HG02571 (cell line): ENCODE measurements at regions not wholly inside any gene's neighbourhood (a gene's known extent, or its start where the extent isn't known, plus 50 kb on each side); places are given as distances from the start of the nearest gene placed in this dataset.

Source experiments
- ATAC-seq: cut with Tn5 transposase; IDR thresholded peaks from one replicate; pipeline ENCODE4 v1.9.1; 2021; ENCODE audit warnings: mild to moderate bottlenecking, moderate library complexity; ENCODE audit not compliant: unreplicated experiment

DNA sequence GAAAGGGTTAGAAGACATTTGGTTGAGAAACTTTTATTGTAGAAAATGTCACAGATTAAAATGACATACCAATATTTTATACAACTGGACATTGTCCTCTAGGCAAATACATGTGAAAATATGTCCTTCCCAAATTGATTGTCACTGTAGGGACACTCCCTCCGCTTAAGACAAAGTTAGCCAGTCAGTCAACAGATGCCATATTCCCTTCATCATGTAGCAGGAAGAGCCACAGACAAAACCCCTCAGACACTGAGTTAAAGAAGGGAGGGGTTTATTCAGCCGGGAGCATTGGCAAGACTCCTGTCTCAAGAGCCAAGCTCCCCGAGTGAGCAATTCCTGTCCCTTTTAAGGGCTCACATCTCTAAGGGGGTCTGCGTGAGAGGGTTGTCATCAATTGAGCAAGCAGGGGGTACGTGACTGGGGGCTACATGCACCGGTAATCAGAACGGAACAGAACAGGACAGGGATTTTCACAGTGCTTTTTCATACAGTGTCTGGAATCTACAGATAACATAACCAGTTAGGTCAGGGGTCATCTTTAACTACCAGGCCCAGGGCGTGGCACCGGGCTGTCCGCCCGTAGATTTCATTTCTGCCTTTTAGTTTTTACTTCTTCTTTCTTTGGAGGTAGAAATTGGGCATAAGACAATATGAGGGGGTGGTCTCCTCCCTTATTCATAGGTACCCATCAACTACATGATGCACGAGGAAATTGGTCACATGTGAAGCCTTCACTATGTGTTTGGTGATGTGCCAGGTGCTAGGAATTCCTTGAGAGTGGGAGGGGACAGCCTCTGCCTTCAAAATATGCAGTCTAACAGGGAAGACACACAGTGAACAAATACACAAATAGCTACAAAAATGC lies 155.7 kb upstream of the CDYL start:
- ATAC-seq, result no peak

DNA sequence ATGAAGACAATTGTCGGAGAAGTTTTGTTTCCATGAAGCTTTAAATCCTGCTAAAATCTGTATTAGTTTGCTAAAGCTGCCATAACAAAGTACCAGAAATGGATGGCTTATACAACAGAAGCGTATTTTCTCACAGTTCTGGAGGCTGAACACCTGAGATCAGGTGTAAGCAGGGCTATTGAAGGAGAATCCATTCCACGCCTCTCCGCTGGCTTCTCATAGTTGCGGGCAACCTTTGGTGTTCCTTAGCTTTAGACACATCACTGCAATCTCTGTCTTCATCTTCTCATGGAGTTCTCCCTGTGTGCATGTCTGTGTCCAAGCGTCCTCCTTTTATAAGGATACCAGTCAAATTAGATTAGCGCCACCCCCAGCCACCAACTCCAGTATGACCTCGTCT lies 159.9 kb upstream of the CDYL start:
- no peak for ATAC-seq

DNA sequence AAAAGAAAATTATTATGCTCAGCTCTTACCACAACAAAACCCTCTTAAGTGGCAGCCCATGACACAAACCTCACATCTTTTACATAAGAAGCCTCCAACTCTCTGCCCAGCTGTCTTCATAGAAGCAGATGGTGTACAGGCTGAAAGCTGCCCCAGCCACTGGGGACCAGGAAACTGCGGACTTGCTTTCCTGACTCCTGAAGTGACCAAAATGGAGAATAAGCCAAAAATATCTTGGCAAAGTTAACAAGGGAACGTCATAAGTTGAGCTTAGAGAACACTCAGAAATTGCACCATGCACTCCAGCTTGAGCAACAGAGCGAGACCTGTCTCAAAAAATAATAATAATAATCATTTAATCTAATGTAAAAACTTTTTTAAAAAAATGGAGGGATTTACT lies 160.3 kb upstream of the CDYL start:
- no peak for ATAC-seq

DNA sequence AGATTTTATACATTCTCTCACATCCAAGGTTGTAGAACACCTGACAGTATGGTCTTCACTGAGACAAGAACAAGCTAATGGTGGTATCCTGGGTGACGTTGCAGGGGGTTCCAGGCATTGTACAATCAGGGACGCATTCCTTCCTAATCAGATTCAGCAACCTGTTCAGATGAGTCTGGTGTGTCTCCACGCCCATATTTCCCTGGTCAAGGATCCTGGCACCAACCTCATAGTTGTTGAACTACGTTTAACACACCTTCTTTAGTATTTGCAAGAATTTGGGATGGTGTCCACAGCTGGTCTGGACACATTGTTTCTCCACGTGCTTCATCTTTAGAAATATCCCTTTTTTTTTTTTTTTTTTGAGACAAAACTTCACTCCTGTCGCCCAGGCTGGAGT lies 161.0 kb upstream of the CDYL start:
- ATAC-seq, result no peak

DNA sequence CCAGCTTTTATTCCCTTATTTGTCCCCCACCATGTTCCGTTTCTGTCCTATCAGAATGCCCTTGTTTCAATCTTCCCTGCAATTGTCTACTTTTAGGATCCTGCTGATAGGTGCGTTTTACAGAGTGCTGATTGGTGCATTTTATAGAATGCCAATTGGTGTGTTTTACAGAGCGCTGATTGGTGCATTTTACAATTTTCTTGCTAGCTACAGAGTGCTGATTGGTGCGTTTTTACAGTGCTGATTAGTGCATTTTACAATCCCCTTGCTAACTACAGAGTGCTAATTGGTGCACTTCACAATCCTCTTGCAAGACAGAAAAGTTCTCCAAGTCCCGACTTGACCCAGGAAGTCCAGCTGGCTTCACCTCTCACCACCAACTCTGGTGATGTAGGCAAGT lies 161.6 kb upstream of the CDYL start:
- no peak for ATAC-seq

DNA sequence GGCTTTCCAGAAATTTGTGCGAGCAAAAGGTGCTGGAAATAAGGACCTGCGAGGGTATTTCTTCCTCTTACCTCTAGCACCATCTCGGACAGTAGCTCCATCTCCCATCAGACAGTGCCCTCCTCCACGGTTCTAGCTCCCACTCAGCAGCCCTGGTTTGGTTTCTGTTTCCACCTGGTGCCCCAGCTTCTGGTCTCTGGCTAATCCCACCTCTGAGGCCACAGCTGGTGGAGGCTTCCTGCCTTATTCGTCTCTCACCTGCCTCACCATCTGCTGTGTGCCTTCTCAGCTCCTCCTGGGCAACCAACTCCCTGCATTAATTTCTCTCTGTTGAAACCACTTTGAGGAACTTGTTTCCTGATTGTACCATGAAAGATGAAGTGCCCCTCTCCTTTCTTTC lies 162.4 kb upstream of the CDYL start:
- no peak for ATAC-seq

DNA sequence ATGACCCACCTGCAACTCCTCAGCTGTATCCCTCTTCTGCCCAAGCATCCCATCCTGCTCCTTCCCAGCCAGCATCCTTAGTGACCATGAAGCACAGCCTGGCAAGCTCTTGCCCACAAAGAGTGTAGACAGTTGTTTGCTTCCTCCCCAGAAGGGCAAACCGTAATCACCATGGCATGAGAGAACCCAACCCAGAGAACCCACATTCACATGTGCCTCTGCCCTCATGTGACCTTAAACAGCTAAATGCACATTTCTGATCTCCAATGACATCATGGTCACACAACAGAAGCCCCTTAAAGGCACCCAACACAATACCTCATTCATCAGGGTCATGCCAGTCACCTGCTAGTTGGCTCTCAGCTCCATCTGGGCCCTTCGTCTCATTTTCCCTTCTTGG lies 162.8 kb upstream of the CDYL start:
- ATAC-seq, result no peak

DNA sequence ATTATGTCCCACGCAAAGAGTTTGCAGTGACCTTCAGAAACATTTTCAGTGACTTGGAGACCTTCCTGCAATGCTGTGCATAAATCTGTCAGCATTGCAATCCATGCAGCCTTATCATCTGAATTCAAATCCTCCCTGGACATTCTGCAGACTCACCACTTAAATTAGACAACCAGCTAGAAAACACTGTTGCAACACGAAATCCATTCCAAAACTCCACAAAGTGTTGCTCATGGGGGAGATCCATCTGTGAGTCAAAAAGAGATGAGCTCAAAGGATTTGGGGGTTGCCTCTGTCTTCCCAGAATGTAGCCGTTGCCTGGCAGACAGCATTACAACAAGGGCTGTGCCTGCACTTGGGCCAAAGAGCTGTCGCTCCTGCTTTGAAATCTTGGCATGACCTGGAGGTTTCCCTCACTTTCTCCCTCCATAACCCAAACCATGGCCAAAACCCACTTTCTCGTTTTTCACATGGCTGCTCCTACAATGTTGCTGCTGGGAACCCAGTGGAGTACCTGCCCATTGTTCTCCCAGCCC lies 163.5 kb upstream of the CDYL start:
- no peak for ATAC-seq

DNA sequence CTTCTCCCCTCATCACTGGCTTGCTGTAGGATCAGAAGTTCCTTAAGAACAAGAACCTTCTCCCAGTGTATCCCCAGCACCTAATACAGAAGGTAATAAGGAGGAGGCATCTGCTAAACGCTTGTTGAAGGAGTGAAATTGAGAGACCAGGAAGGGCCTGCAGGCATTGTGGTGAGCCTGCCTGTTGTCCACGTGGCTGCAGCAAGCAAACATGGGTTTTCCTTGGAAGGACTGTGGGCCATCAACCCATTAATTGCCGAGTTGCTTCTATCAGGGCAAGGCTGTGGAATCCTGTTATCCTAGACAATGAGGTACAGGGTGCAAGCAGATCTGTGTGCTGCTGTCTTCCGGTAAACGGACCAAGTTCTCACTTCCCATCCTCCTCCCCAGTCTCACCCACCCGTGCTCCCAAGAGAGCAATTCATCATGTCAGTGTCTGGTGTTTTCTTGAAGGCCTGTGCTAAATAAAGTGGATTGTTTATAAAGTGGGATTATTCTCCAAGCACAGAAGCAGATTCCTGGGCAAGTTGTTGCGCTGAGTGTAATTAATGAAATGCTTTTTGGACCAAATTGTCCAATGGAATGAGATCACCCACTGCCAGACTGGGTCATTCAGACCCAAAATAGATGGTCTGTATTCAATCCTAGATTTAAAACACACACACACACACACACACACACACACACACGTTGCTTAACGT lies 164.6 kb upstream of the CDYL start:
- no peak for ATAC-seq

DNA sequence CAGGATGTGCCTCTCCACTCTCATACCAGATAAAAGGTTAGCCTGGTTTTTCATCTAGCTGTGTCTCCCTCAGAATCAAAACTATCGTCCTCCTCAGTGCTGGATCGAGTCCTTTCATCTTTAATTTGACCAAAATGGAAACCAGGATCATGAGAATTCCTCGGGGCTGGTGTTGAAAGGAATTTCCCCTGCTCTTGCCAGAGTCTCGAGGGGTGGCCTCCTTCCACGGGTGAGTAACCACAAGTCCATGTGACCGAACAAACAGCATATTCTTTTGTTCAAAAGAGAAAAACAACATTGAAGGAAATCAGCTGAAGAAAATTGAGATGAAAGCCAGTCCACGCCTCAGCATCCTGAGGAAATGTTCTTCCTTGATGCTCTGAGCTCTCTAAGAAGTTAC lies 165.9 kb upstream of the CDYL start:
- no peak for ATAC-seq

DNA sequence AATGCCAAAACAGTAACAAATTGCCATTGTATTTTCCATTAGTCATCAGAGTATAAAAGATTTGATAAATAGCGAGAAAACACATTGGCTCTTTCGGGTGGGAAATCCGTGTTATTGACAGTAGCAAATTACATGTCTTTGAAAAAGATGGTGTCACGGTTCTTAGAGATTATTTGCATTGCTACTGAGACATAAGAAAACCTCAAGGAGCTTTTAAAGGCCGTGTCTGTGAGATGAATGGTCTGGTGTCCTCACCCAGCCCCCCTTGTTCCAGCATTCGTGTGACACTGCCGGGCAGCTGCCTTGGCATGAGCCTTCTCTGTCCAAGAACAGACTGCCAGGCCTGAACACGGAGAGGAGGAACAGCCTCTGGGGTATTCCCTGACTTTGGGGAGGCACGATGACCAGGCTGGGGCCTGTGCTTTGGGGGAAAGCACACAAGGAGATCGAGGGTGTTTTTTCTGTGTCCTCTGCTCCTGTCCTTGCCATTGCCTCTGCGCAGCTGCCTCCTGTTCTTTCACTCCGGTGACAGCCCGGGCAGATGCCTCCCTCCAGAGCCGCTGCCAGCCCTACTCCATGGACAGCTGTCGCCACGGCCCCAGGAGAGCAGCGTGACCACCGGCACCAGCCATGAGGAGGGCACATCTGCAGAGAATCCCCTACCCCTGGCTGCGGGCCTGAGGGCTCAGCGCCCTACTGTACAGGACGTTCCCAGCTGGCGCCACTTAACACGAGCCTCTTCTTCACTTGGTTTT lies 167.7 kb upstream of the CDYL start:
- no peak for ATAC-seq

DNA sequence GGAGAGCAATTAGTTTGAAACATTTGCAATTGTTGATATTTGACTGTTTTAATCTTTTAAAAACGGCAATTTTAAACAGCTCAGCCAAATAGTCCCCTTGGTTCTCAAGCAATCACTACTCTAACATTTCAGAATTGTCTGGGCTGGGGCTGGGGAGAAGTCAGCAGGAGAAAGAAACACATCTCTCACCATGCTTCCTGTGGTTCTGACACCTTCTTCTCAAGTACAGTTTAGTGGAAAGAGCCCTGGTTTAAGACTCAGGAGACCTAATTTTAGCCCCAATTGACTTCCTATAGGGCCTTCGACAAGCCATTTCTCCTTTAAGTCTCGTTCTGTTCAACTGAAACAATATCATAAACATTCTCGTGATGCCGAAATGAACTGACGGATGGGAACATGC lies 168.4 kb upstream of the CDYL start:
- no peak for ATAC-seq

DNA sequence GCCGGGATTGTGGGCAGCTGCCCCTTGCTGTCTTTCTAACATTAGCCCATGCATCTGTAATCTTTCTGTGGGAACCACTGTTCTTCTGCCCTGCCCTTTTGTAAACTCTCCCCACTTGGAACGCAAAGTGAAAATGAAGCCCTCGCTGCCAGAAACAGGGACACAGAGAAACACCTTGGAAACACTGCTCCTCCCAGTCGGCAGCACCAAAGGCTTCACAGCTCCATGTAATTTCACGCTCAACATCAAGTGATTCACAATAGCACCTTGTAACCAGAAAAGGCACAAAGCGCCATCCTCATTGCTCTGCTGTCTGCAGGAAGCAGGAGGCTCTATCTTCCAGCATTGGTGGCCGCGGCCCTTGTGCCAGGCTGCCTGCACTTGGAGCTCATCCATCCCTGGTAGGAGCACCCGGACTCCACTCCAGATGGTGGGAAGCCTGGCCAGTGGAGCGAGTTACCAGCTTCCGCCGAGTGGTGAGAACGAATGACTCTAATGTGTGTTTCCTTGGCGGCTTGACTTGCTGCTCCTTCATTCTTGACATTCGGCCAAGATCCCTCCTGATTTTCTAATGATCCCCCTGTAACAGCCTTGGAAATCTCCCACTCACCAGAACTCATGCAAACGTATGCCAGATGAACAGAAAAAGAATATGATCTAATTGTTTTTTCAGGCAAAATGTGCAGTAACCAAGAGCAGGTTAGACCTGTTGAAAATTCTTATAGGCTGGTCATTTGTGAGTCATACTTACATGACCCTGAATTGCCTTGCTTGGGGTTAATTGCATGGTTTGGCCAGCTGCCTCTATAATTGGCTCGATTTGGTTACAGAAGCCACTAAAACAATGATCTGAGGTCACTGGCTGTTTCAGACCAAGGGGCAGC lies 169.1 kb upstream of the CDYL start:
- ATAC-seq, result no peak

DNA sequence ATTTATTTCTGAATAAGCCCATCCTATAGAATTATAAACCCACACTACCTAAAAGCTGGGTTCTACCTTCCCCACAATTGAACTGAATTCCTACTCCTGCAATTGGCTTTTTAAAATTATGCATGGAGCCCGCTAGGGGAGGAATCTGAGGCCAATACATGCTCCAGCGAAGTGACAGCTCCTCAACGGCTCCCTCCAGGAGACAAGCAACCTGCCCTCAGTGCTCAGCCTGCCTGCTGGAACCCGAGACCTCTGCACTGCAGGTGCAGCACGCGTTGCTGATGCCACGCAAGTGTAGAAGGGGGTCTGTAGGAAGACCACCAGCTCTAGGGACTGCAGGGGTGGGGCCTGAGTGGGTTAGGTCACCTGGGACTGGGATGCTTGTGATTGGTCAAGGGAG lies 170.2 kb upstream of the CDYL start:
- no peak for ATAC-seq

DNA sequence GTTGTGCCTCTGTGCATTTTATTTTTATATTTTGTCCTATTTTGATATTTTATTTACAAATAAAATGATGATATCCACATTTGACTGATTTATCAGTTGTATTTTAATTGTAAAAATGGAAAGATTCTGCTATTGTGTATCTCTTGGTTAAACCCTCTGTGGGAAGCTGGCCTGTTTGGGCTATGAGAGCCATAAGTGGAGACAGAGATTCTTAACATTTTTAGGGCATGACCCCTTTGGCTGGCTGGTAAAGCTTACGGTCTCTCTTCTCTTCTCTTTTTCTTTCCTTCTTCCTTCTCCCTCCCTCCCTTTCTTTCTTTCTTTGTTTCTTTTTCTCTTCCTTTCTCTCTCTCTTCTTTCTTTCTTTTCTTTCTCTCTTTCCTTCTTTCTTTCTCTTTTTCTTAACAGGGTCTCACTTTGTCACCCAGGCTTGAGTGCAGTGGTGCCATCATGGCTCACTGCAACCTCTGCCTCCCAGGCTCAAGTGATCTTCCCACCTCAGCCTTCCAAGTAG lies 172.3 kb upstream of the CDYL start:
- ATAC-seq, result no peak

DNA sequence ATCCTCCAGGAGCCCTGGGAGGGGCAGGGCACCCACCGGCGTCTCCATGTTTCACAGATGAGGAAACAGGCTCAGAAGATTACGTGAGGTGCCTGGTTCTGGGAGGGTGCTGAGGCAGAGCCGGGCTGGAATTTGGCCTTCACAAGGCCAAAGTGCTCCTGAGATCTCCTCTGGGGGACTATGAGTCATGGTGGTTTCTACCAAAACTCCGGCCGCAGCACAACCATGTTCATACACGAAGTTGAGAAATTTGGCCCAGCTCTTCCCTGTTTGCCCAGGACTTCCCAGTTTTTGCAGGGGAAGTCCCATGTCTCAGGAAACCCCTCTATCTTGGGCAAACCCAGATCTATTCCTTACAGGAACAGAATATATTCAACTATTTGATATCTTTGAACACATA lies 172.9 kb upstream of the CDYL start:
- ATAC-seq, result no peak

DNA sequence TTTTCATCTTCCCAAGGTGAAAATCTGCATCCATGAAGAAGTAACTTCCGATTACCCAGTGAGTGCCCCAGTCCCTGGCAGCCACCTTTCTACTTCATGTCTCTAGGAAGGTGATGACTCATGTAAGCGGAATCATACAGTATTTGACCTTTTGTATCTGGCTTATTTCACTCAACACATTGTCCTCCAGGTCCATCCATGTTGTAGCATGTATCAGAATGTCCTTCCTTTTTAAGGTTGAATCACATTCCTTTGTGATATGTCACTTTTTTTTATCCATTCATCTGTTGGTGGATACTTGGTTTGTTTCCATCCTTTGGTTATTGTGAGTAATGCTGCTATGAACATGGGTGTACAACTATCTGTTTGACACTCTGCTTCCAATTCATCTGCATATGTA lies 176.3 kb upstream of the CDYL start:
- no peak for ATAC-seq

DNA sequence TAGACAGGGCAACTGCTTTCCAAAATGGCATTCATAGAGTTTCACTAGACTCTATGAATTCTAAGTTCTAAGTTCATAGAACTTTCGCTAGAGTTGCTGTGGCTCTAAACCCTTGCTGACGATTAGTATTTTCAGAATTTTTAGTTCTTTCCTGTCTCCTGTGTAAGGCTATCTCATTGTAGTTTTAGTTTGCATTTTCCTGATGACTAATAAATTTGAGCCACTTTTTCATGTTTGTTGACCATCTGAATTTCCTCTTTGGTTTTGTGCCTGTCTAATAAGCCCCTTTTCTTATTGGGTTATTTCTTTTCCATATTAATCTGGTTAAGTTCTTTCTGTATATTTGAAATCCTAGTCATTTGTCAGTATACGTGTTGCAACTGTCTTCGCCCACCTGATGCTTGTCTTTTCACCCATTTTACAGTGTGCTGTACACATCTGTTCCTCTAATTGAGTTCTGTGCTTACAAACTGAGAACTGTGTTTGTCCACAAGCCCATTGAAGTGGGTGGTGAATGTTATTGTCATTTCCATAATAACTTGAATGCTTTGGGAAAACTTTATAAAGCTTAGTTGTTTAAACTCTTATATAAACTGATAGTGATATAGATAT lies 177.7 kb upstream of the CDYL start:
- ATAC-seq, result no peak

DNA sequence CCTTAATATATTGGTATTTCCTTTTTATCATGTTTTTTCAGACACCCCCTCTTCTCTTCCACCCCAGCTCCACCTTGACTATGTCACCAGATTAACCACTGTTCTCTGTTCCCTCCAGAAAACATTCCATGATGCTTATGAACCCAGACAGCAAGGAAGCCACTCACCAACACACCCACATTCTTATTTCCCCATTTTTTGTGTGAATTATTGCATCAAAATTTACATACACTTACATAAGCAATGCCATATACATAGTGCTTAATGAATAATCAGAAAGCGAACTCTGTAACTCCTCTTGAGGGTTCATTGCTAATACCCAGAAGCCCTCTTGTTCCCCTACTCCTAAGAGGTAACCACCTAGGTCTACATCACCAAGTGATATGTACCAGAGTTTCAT lies 182.3 kb upstream of the CDYL start:
- ATAC-seq, result no peak

DNA sequence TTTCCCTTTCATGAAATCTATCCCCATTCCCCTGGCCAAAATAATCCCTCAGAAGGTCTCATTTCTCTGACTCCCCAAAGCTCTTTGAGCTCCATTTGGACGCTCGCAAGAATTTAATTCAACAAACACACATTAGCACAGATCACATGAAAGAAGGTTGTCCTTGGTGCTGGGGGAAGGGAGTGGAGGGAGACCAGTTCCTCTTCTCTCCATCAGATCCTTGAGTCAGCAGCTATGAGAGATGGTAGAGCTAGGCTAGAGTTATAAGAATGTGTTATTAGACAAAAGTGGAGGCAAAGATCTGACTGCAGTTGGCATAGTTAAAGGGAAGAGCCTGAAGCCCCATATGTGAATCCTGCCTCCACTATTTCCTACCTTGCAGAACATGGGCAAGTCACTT lies 184.2 kb upstream of the CDYL start:
- ATAC-seq, result no peak
